Dedifferentiated amniotic fluid mesenchymal stem cell (primary cell): ENCODE measurements at regions not wholly inside any gene's neighbourhood (a gene's known extent, or its start where the extent isn't known, plus 50 kb on each side); places are given as distances from the start of the nearest gene placed in this dataset.
"Not testable (repeated sequence)": the region's sequence is repeated elsewhere in the genome, so short reads cannot be mapped to it uniquely, and the experiment has no call there.

Experiments
- DNase-seq: peaks from one replicate; pipeline ENCODE4 v3.0.0-alpha.2; 2016; ENCODE audit errors: extremely low spot score

DNA sequence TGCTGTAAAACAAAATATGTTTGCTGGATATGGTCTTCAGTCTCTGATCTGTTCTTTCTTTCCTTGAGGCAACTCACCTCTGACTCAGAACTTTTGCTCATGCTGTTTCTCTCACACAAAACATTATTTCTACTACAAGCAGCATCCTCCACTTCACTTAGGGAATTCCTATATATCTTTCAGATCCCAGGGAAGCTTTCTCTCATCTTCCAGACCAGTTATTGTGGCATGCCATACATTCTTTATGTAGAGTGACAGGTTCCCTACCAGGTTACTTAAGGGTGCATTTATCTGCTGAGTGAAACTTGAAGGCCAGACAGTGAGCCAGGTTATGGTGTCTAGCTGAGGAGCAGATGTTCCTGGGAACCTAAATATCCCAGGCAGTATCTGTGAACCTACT is 1226.0 kb downstream of the CDH8 start:
- DNase-seq = no peak

DNA sequence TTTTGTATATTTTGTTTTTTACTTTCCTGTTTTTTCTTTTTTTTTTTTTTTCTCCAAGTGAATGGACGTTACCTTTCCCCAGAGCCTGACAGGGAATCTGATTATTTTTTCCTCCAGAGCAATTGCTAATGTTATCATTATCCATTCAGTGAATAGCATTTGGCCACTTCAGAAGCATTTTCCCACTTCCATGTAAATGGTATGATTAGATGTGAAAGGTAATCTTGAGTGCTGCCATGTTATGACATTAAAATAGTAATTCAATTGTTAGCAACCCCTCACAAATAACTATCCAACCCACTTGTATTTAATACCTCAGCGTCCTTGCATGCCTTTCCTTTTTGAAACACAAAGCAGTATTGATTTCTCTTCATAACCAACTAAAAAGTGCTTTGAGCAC is 1243.8 kb downstream of the CDH8 start:
- DNase-seq = no peak

DNA sequence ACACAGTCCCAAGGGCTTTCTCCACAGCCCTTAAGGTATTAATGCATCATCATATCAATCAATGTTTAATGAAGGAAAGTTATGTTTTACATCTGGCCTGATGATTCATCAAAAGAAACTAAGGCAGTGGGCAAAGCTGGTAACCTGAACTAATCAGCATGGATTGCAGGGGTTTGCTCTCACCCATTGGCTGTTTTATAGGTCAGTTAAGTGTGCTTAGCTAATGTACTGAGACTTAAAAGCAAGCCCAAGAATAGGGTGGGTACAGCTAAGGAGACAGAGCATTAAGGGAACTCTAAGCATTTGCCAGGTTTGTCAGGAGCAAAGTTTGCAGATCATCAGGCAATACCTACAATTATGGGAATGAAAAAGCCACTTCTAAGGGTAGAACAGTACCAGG is 1247.6 kb downstream of the CDH8 start:
- no peak for DNase-seq

DNA sequence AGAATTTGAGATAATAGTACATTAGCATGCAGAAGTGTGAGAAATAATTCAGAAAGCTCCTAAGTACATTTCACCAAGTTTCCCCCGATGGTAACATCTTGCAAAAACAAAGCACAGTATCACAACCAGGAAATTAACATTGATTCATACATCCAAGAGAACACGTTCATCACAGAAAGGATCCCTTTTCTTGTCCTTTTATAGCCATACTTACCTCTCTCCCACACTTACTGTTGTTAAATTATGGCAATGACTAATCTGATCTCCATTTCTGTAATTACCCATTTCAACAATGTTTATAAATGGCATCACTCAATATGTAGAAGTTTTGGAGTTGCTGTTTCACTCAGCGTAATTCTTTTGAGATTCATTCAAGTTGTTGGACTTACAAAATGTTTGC is 1260.0 kb downstream of the CDH8 start:
- DNase-seq = no peak

DNA sequence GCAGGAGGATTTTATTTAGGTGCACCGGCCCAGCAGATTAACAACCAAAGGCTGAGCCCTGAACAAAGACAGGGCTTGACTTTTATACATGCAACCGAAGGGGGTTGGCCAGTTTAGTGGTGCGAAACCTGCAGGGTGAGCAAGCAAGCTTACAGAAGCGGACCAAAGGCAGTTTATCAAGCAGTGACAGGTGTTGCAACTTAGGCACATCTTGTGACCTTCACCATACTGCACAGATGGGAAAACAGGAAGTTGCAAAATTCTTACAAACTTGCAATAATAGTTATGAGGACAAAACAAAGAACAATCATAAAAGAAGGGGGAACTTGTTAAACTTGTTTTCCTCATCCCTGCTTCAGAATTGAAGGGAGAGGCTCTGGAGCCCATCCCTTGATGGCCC is 1265.1 kb downstream of the CDH8 start:
- DNase-seq = no peak

DNA sequence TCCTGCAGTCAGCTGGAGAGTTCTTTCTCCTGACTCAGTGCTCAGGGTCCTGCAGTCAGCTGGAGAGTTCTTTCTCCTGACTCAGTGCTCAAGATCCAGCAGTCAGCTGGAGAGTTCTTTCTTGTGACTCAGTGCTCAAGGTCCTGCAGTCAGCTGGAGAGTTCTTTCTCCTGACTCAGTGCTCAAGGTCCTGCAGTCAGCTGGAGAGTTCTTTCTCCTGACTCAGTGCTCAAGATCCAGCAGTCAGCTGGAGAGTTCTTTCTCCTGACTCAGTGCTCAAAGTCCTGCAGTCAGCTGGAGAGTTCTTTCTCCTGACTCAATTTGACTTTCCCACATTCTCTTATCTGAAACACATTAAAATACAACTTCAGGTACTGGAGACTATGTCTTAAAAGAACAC is 1265.9 kb downstream of the CDH8 start:
- not testable (repeated sequence) for DNase-seq

GRCh38 chr16:60763869-60764268 is 1272.4 kb downstream of the CDH8 start:
- no peak for DNase-seq

DNA sequence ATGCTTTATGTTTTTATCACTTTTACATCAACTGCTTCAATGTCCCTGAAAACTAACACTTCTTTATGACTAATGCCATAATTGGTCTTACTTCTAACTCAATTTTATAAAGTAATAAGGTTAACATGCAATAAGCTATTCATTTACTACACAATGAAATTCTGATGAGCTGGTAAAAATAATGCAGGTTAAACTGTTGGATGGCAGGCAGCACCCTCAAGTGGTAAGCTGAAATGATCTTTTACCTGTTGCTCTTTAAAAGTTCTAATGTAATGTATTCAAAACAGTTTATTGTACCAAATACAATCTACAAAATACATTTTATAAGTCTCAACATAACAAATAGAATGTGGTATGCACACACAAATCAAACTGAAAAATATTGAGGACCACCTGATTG is 1280.3 kb downstream of the CDH8 start:
- no peak for DNase-seq

GRCh38 chr16:60748366-60748765 is 1287.9 kb downstream of the CDH8 start:
- no peak for DNase-seq

DNA sequence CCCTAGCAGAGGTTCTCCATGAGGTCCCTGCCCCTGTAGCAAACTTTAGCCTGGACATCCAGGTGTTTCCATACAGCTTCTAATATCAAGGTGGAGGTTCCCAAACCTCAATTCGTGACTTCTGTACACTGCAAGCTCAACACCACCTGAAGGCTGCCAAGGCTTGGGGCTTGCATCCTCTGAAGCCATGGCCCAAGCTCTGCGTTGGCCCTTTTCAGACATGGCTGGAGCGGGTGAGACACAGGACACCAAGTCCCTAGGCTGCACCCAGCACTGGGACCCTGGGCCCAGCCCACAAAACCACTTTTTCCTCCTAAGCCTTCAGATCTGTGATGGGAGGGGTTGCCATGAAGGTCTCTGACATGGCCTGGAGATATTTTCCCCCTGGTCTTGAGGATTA is 1292.0 kb downstream of the CDH8 start:
- DNase-seq = no peak

- no peak for DNase-seq
Measured at GRCh38 chr16:60741810-60742209, 1294.4 kb downstream of the CDH8 start.

GRCh38 chr16:60739737-60740683 is 1296.2 kb downstream of the CDH8 start:
- no peak for DNase-seq

DNA sequence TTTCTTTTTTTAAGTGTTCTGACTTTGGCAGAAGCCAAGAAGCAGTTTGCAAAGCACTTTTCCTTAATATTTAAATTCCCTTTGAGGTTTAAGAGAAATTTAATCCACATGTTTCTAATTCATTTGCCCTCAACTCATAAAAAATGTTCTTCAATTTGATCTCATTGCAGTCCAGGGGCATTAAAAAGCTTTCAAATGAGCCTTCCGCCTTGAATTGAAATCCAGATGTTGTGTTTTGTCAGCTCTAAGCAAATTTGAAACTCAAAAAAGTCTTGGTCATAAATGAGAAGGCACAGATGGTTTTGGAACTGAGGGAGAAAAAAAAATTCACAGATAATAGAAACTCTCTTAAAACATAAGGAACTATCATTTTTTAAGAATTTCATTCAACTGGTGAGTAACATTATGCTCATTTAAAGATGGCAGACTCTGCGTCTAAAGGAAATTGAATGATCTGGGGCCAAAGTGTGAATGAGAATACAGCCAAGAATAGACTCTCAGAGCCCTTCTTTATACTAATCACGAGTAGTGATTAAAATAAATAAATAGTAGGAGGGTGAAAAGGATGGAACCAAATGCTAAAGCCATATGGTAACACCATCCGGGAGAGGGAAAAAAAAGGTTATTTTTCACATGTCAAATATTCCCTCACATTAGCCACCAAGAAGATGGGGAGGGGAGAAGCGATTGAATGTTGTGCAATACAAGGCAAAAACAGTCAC is 1304.7 kb downstream of the CDH8 start:
- no peak for DNase-seq

DNA sequence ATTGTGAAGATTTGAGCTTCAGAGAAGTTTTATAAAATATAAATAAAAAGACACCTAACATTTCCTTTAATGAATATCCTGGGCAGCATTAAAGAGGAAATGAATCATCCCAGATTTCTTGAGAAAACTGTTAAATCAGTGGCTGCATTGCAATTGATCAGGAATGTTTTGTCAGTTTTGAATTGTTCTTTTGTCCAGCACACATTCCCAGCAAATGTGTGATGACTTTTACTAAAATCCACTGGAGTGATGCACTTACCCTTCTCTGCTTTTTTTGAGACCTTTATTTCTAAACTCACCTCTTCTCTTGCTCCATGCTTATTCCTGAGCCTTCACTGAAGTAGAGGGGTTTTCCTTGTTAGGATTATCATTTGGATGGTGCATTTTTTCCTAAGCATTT is 1307.2 kb downstream of the CDH8 start:
- no peak for DNase-seq

DNA sequence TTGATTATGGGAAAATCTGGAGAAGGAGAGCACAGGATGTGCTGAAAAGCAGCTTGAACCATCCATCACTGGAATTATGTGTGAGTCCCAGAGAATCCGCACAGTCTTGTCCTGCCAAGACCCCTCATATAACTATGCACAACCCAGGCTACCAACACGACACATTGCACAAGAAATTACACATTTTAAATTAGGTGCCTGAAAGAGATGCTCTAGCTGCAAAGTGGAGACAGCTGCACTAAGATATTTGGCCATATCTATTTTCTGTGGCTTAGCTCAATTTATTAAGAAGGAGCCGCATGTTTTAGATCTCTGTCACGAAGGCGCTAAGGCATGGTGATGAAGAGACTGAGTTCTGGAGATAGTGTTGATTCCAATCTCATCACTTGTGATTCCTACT is 1308.4 kb downstream of the CDH8 start:
- DNase-seq = no peak

DNA sequence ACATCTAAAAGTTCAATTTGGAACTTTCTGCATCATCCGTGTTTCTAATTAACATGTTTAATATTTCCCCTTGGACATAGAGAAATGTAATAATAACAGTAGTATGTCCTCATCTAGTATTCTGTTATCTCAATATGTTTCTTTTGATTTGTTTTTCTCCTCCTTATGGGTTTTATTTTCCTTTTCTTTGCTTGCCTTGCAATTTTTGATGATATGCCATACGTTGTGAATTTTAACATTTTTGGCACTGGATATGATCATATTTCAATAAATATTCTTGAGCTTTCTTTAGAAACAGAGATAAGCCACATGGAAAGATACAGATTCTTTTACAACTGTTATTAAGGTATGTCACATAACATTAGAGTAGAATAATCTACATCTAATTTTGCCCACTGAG is 1316.2 kb downstream of the CDH8 start:
- no peak for DNase-seq

- no peak for DNase-seq
Measured at GRCh38 chr16:60717808-60718207, 1318.4 kb downstream of the CDH8 start.

GRCh38 chr16:60712144-60712543 is 1324.1 kb downstream of the CDH8 start:
- no peak for DNase-seq

DNA sequence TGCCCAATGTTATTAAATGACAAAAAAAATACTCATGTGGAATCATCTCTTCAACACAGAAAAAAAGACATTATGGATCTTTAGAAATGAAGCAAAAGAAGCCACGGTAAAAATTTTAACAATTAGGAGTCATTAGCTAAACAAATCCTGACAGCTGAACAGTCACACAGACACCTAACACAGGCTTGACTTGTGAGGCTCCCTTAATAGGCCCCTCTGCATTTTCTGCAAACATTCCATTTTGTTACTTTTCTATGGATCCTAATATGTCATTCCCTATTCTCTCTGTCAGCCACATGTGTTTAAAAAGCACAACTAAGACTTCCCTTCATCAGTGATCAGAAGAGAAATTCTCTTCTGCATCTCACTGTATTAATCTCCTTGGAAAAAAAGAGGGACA is 1331.5 kb downstream of the CDH8 start:
- no peak for DNase-seq

DNA sequence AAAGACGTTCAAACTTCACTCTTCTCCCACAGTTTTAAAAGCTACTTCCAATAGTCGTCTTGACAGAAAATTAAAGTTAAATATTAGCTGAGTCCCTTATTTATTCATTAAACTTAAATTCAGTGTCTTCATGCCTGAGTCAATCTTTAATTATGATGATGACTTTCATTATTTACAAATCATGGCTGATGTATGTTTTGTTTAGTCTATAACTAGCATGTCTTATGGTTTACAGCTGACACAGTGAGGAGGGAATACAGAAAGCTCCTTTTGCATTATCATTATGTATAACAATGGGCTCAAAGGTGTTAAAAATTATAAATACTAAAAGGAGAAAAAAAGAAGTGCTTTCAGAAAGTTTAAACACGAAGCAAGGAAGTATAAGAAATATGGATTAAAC is 1333.1 kb downstream of the CDH8 start:
- DNase-seq = no peak

DNA sequence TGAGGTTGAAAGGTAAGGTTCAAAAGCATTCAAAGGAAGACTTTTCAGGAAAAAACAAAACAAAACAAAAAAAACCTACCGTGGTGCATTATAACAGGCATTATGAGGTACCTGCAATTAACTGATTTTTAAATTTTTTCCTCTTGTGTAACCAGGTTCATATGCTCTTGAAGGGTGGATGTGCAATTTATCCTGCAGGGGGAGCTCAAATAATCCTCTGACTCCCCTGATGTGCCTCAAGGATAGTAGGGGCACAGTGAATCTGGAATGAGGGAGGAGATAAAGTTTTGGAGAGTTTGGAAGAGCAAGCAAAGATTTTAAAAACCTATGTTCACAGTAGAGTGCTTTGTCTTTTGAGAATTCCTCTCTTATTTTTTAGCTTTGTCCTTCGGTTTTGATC is 1349.4 kb downstream of the CDH8 start:
- DNase-seq = no peak

- no peak for DNase-seq
Measured at GRCh38 chr16:60684002-60684401, 1352.2 kb downstream of the CDH8 start.

DNA sequence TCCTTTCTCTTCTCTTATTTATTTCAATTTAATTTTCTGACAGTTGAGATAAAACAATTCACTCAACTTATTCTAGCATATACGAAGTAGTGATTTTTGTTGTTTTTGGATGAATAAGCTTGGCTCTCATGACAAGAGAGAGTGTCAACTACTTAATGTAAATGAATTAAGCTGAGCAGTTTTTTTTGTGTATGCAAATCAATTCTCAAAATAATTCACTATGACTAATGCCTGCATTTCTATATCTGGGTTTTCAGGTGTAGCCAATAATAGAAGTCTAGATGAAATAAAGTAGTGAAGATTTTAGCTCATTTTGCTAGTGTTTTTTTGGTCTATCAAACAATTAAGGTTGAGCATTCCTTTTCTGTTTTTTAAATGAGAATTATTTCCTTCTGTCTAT is 1354.0 kb downstream of the CDH8 start:
- DNase-seq = no peak
